HL-60 (cell line): ENCODE measurements at regions not wholly inside any gene's neighbourhood (a gene's known extent, or its start where the extent isn't known, plus 50 kb on each side); places are given as distances from the start of the nearest gene placed in this dataset.

Experiments used
- CTCF ChIP-seq: IDR thresholded peaks from one replicate; pipeline ENCODE4 v1.5.1; 2011; ENCODE audit warnings: low read length, control low read depth, inconsistent platforms; ENCODE audit not compliant: insufficient read depth
- GABPA ChIP-seq: IDR thresholded peaks from 2 replicates; pipeline ENCODE4 v1.6.1; 2012; ENCODE audit warnings: low read depth
- POLR2AphosphoS5 ChIP-seq: IDR thresholded peaks from 2 replicates; pipeline ENCODE4 v1.6.1; 2012; ENCODE audit warnings: low read depth
- REST ChIP-seq: IDR thresholded peaks from 2 replicates; pipeline ENCODE4 v1.6.1; 2012; ENCODE audit warnings: low read depth; ENCODE audit not compliant: insufficient replicate concordance

- TF ChIP-seq CTCF (no peak), POLR2AphosphoS5 (no peak), REST (no peak), GABPA (no peak)
Measured at GRCh38 chr20:9909167-9909566, 70.3 kb upstream of the PAK5 start.
